Erythroblast (primary cell): ENCODE measurements at regions not wholly inside any gene's neighbourhood (a gene's known extent, or its start where the extent isn't known, plus 50 kb on each side); places are given as distances from the start of the nearest gene placed in this dataset.

Experiments
- GATA1 ChIP-seq: IDR thresholded peaks from 2 replicates; pipeline ENCODE4 v1.6.1; 2011; ENCODE audit warnings: low read depth, mild to moderate bottlenecking, control low read depth, low read length, moderate library complexity
- POLR2A ChIP-seq: IDR thresholded peaks from 2 replicates; pipeline ENCODE4 v1.6.1; 2011; ENCODE audit warnings: mild to moderate bottlenecking, low read length

GRCh38 chr9:85167146-85167545 lies 497.6 kb downstream of the NTRK2 start:
- no peak for TF ChIP-seq POLR2A
- TF ChIP-seq GATA1 = no peak
